Stimulated activated CD4-positive, alpha-beta T cell treated with anti-CD3 and anti-CD28 coated beads, Interleukin-1b, Interleukin-23, amount 100 ng/mL, for 48 hours (primary cell): ENCODE measurements at regions not wholly inside any gene's neighbourhood (a gene's known extent, or its start where the extent isn't known, plus 50 kb on each side); places are given as distances from the start of the nearest gene placed in this dataset.
"Not testable (repeated sequence)": the region's sequence is repeated elsewhere in the genome, so short reads cannot be mapped to it uniquely, and the experiment has no call there.

Experiments used
- DNase-seq: peaks from one replicate; pipeline ENCODE4 v3.0.0-alpha.2; 2020

GRCh38 chr1:213688655-213689054 lies 299.1 kb upstream of the PROX1 start:
- DNase-seq, result no peak

- DNase-seq, result no peak
These were observed 298.5 kb upstream of the PROX1 start for GRCh38 chr1:213689260-213689659.

- no peak for DNase-seq
These were observed 297.3 kb upstream of the PROX1 start for GRCh38 chr1:213690341-213690917.

GRCh38 chr1:213692321-213692720 lies 295.5 kb upstream of the PROX1 start:
- no peak for DNase-seq

GRCh38 chr1:213693864-213694263 lies 293.9 kb upstream of the PROX1 start:
- no peak for DNase-seq

GRCh38 chr1:213697192-213697802 lies 290.5 kb upstream of the PROX1 start:
- DNase-seq, result no peak

GRCh38 chr1:213698092-213698702 lies 289.6 kb upstream of the PROX1 start:
- no peak for DNase-seq

- DNase-seq, result no peak
These were observed 285.1 kb upstream of the PROX1 start for GRCh38 chr1:213702703-213703102.

GRCh38 chr1:213704941-213705340 lies 282.8 kb upstream of the PROX1 start:
- DNase-seq, result no peak

- not testable (repeated sequence) for DNase-seq
These were observed 275.8 kb upstream of the PROX1 start for GRCh38 chr1:213711833-213712490.

- no peak for DNase-seq
These were observed 273.1 kb upstream of the PROX1 start for GRCh38 chr1:213714645-213715044.

GRCh38 chr1:213715182-213715581 lies 272.6 kb upstream of the PROX1 start:
- DNase-seq, result no peak

GRCh38 chr1:213719462-213719861 lies 268.3 kb upstream of the PROX1 start:
- DNase-seq, result no peak

GRCh38 chr1:213720032-213720431 lies 267.7 kb upstream of the PROX1 start:
- no peak for DNase-seq

- no peak for DNase-seq
These were observed 264.6 kb upstream of the PROX1 start for GRCh38 chr1:213723187-213723586.

GRCh38 chr1:213724640-213725536 lies 262.9 kb upstream of the PROX1 start:
- DNase-seq, result no peak

GRCh38 chr1:213727853-213728592 lies 259.8 kb upstream of the PROX1 start:
- DNase-seq, result no peak

GRCh38 chr1:213728593-213729536 lies 258.9 kb upstream of the PROX1 start:
- DNase-seq, result no peak

- DNase-seq, result no peak
These were observed 254.1 kb upstream of the PROX1 start for GRCh38 chr1:213733705-213734104.

- DNase-seq, result no peak
These were observed 250.3 kb upstream of the PROX1 start for GRCh38 chr1:213737398-213738035.

GRCh38 chr1:213738658-213739057 lies 249.1 kb upstream of the PROX1 start:
- DNase-seq, result no peak
